Parathyroid adenoma (tissue), 2 donors: ENCODE measurements at regions not wholly inside any gene's neighbourhood (a gene's known extent, or its start where the extent isn't known, plus 50 kb on each side); places are given as distances from the start of the nearest gene placed in this dataset.

Experiments used
- H2AFZ ChIP-seq: fragments of 300-600 bp; sonication (generic); one replicate; pipeline ENCODE4 v1.7.0; 2017; ENCODE audit warnings: antibody characterized with exemption, mild to moderate bottlenecking
- H3K27ac ChIP-seq: fragments of 300-600 bp; sonication (generic); one replicate; pipeline ENCODE4 v1.7.0; 2017
- H3K27me3 ChIP-seq: fragments of 300-600 bp; sonication (generic); one replicate; pipeline ENCODE4 v1.7.0; 2017; ENCODE audit warnings: low read length; ENCODE audit not compliant: control insufficient read depth, insufficient read depth
- H3K36me3 ChIP-seq: fragments of 300-600 bp; sonication (generic); one replicate; pipeline ENCODE4 v1.7.0; 2017; ENCODE audit warnings: low read length; ENCODE audit not compliant: control insufficient read depth, insufficient read depth
- H3K4me1 ChIP-seq: fragments of 300-600 bp; sonication (generic); one replicate; pipeline ENCODE4 v1.7.0; 2017; ENCODE audit warnings: control low read depth
- H3K4me2 ChIP-seq: fragments of 300-600 bp; sonication (generic); one replicate; pipeline ENCODE4 v1.7.0; 2017; ENCODE audit warnings: low read length
- H3K4me3 ChIP-seq: fragments of 300-600 bp; sonication (generic); one replicate; pipeline ENCODE4 v1.7.0; 2017; ENCODE audit warnings: low read depth, low read length
- H3K79me2 ChIP-seq: fragments of 300-600 bp; sonication (generic); one replicate; pipeline ENCODE4 v1.7.0; 2017; ENCODE audit warnings: control low read depth
- H3K9ac ChIP-seq: fragments of 300-600 bp; sonication (generic); one replicate; pipeline ENCODE4 v1.7.0; 2017; ENCODE audit warnings: mild to moderate bottlenecking
- H3K9me3 ChIP-seq: fragments of 300-600 bp; sonication (generic); one replicate; pipeline ENCODE4 v1.7.0; 2017; ENCODE audit warnings: low read length; ENCODE audit not compliant: control insufficient read depth
- TF ChIP-seq, protein P1 (sequence below): fragments of 300-600 bp; sonication (generic); IDR thresholded peaks from one replicate; pipeline ENCODE4 v1.7.0; 2017; ENCODE audit warnings: antibody characterized with exemption, mild to moderate bottlenecking
- donor health status: primary hyperparathyroidism.

DNA sequence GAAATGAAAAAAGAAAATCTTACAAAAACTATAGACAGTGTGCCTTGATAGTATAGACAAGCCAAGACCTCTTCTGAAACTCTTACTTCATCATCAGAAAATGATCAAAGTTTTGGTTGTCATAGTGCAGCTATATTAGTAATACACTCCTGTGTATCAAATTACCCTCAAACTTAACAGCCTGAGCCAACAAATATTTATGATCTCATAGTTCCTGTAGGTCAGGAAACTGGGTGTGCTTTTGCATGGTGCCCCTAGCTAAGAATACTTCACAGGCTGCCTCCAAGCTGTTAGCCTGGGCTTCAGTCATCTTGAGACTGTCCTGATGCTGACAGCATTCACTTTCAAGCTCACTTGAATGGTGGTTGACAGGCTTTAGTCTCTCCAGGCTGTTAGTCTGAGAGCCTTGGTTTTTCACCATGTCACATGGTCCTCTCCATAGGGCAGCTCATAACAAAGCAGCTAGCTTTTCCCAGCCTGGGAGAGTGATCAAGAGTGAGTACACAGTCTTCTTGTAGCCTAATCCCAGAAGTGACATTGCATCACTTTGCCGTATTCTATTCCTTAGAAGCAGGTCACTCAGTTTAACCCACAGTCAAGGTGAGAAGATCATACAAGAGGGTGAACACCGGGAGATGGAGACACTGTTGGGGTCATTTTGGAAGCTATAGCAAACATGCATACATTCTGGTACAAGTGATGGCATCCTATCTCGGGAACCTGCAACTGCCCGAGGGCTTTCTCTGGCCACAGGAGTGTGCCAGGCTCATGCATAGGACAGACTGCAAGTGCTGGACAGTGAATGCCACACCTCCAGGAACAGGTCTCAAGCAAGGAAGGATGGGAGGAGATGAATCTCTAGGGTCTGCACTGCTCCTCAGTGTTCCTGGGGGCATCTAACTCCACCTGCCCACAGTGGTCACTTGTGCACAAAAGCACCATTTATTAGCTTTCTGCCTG, 173.4 kb upstream of the CADPS start:
- H3K9me3 ChIP-seq: no peaks in the 10 kb centered on the region
- no peak overlapping the region for H3K4me2 ChIP-seq
- no peak overlapping the region for H3K9ac ChIP-seq
- H3K27ac ChIP-seq: no peak overlapping the region
- no peaks in the 10 kb centered on the region for H3K79me2 ChIP-seq
- H3K36me3 ChIP-seq: no peaks in the 10 kb centered on the region
- no peak overlapping the region for H2AFZ ChIP-seq
- H3K4me1 ChIP-seq: peaks cover 3% of the 10 kb centered on the region
- no peak overlapping the region for H3K4me3 ChIP-seq
- TF ChIP-seq, protein P1, sequence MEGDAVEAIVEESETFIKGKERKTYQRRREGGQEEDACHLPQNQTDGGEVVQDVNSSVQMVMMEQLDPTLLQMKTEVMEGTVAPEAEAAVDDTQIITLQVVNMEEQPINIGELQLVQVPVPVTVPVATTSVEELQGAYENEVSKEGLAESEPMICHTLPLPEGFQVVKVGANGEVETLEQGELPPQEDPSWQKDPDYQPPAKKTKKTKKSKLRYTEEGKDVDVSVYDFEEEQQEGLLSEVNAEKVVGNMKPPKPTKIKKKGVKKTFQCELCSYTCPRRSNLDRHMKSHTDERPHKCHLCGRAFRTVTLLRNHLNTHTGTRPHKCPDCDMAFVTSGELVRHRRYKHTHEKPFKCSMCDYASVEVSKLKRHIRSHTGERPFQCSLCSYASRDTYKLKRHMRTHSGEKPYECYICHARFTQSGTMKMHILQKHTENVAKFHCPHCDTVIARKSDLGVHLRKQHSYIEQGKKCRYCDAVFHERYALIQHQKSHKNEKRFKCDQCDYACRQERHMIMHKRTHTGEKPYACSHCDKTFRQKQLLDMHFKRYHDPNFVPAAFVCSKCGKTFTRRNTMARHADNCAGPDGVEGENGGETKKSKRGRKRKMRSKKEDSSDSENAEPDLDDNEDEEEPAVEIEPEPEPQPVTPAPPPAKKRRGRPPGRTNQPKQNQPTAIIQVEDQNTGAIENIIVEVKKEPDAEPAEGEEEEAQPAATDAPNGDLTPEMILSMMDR: no peak
- no peaks in the 10 kb centered on the region for H3K27me3 ChIP-seq

DNA sequence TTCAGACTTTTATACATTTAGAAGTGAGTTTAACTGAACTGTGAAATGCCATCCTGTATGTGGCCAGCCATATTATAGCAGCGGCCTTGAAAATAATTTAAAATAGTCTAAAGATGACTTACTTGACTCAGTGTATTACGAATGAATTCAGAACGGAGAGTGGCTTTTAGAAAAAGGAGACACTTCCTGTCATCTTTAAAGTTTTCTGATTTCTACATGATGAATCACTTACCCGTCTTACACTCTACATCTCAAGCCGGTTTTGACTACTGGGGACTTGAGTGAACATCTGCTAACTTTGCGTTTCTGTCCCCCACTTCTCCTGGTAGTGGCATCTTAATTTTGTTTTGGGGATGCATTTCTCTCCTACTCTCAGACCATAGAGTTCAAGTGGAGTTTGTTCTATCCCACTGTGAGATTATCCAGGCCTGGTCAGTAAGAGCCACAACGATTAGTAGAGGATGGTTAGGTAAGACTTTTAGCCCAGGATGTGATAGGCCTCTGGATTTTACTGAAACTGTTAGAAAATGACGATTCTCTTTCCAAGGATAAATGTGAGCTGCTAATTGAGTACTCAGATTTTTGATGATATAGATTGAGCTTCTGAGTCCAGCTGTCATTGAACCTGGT, 175.4 kb upstream of the CADPS start:
- Histone ChIP-seq H3K79me2 (no peaks in the 10 kb centered on the region), H3K4me3 (no peak overlapping the region), H2AFZ (no peak overlapping the region), H3K36me3 (no peaks in the 10 kb centered on the region), H3K4me1 (peaks cover 3% of the 10 kb centered on the region), H3K4me2 (no peak overlapping the region), H3K9me3 (no peaks in the 10 kb centered on the region), H3K9ac (no peak overlapping the region), H3K27ac (no peak overlapping the region), H3K27me3 (no peaks in the 10 kb centered on the region)
- TF ChIP-seq, protein P1: no peak

DNA sequence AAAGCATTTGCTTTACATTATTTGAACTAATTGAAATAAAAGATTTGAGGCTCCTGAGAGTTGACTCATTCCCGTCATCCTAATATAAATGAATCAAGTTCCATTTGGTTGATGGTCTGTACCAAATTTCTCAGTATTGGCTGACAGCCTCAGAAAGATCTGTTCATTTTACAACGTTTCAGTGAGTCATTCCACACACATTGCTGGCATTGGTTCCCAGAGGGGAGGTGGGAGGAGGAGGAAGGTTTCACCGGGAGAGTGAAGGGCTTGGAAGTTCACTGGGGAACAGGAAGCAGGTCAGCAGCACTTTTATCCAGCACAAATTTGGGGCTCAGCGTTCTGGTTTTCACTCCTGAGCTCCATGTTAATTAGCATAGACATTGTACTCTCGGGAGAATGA, 176.7 kb upstream of the CADPS start:
- Histone ChIP-seq H3K27ac (no peak overlapping the region), H3K79me2 (no peaks in the 10 kb centered on the region), H2AFZ (no peak overlapping the region), H3K36me3 (no peaks in the 10 kb centered on the region), H3K4me2 (no peak overlapping the region), H3K9ac (no peak overlapping the region), H3K4me3 (no peak overlapping the region), H3K4me1 (peaks cover 3% of the 10 kb centered on the region), H3K27me3 (no peaks in the 10 kb centered on the region), H3K9me3 (no peaks in the 10 kb centered on the region)
- TF ChIP-seq, protein P1: no peak

DNA sequence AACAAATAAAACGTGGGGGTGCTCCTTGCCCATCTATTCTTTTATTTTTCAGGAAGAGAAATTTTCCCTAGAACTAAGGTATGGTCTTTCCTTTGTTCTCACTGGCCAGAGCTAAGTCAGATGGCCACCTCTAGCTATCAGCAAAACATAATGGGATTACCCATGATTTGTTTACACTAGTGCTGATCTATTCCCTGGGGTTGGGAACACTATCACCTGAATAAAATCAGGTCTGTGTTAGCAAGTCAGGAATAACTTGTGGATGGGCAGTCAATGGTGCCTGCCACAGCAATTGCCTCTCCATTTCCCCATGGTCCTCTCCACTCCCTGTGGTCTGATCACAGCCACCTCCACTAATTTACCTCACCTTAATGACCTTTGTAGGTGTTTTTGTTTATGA, 181.7 kb upstream of the CADPS start:
- no peak overlapping the region for H2AFZ ChIP-seq
- no peaks in the 10 kb centered on the region for H3K36me3 ChIP-seq
- no peak overlapping the region for H3K9ac ChIP-seq
- TF ChIP-seq, protein P1: no peak
- H3K9me3 ChIP-seq: no peaks in the 10 kb centered on the region
- H3K27ac ChIP-seq: no peak overlapping the region
- no peaks in the 10 kb centered on the region for H3K27me3 ChIP-seq
- H3K79me2 ChIP-seq: no peaks in the 10 kb centered on the region
- no peak overlapping the region for H3K4me3 ChIP-seq
- H3K4me1 ChIP-seq: peaks cover 3% of the 10 kb centered on the region
- H3K4me2 ChIP-seq: no peak overlapping the region
